MCF 10A (cell line): ENCODE measurements at regions not wholly inside any gene's neighbourhood (a gene's known extent, or its start where the extent isn't known, plus 50 kb on each side); places are given as distances from the start of the nearest gene placed in this dataset.
A peak's percentile ranks its signal among the peaks of the same experiment; 100 is the strongest.

Experiments
- BruUV-seq: library from RNA; stranded (reverse); fragments of 400-500 nt; replicated peaks from 2 replicates; lab custom pipeline; 2021; lab: Mats Ljungman, UMichigan
- CTCF ChIA-PET: fragments of 300-600 bp; sonication (Branson Sonifier 250); formaldehyde crosslinking; extraction: SDS; loops from one replicate; lab custom pipeline; 2021; ENCODE audit warnings: antibody characterized with exemption, inconsistent platforms; lab: Yijun Ruan, JAX
- POLR2A ChIA-PET: fragments of 300-600, 350-650 bp; sonication (Branson Sonifier 250); formaldehyde crosslinking; extraction: SDS; loops from one replicate; lab custom pipeline; 2020; ENCODE audit warnings: antibody characterized with exemption, inconsistent platforms; lab: Yijun Ruan, JAX
- DNase-seq: peaks from one replicate; pipeline ENCODE4 v3.0.0-alpha.2; 2018; ENCODE audit not compliant: unreplicated experiment
- H3K27ac Mint-ChIP-seq: one replicate; pipeline ENCODE4 v1.8.0; 2022; ENCODE audit warnings: mild to moderate bottlenecking, low read depth, mixed read lengths; ENCODE audit not compliant: unreplicated experiment
- H3K27me3 Mint-ChIP-seq: one replicate; pipeline ENCODE4 v1.8.0; 2022; ENCODE audit warnings: mixed read lengths; ENCODE audit not compliant: insufficient read depth, unreplicated experiment
- H3K36me3 Mint-ChIP-seq: one replicate; pipeline ENCODE4 v1.8.0; 2022; ENCODE audit warnings: mild to moderate bottlenecking, moderate library complexity, mixed read lengths; ENCODE audit not compliant: insufficient read depth, unreplicated experiment
- H3K4me1 Mint-ChIP-seq: one replicate; pipeline ENCODE4 v1.8.0; 2022; ENCODE audit warnings: mixed read lengths; ENCODE audit not compliant: insufficient read depth, unreplicated experiment
- H3K4me3 Mint-ChIP-seq: one replicate; pipeline ENCODE4 v1.8.0; 2022; ENCODE audit warnings: mild to moderate bottlenecking, moderate library complexity, mixed read lengths; ENCODE audit not compliant: unreplicated experiment
- H3K9me3 Mint-ChIP-seq: one replicate; pipeline ENCODE4 v1.8.0; 2022; ENCODE audit warnings: mixed read lengths; ENCODE audit not compliant: unreplicated experiment
- intact Hi-C: fragments of 100-400 bp; cut with micrococcal nuclease; formaldehyde crosslinking; loops from 2 replicates; pipeline ENCODE4 v1.14.1; 2022
- TF ChIP-seq, protein P1 (sequence below): fragments of 200-600 bp; IDR thresholded peaks from one replicate; pipeline ENCODE4 v1.8.0; 2022; ENCODE audit warnings: antibody characterized with exemption, mild to moderate bottlenecking; ENCODE audit not compliant: unreplicated experiment

DNA sequence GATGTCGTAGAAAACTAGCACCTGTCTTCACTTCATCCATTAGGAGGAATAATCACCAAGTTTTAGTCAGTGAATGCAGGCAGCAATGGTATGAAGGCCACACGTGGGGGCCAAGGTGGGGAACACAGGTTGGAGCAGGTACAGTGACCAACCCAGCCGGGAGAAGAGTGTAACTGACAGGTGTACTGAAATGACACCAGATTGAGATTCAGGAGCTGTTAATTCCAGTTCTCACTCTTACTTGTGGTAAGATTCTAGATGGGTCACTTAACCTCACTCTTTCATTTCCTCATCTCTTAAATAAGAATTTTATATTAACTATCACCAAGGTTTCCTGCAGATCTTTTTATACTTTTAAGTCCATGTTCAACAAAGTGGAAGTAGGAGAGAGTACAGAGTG, 206.2 kb upstream of the PTBP2 start:
- TF ChIP-seq, protein P1, sequence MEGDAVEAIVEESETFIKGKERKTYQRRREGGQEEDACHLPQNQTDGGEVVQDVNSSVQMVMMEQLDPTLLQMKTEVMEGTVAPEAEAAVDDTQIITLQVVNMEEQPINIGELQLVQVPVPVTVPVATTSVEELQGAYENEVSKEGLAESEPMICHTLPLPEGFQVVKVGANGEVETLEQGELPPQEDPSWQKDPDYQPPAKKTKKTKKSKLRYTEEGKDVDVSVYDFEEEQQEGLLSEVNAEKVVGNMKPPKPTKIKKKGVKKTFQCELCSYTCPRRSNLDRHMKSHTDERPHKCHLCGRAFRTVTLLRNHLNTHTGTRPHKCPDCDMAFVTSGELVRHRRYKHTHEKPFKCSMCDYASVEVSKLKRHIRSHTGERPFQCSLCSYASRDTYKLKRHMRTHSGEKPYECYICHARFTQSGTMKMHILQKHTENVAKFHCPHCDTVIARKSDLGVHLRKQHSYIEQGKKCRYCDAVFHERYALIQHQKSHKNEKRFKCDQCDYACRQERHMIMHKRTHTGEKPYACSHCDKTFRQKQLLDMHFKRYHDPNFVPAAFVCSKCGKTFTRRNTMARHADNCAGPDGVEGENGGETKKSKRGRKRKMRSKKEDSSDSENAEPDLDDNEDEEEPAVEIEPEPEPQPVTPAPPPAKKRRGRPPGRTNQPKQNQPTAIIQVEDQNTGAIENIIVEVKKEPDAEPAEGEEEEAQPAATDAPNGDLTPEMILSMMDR, result no peak
- CTCF ChIA-PET, result interaction anchor here (0.6 kb wide), 1 partner anchor 203 kb away, joined by 3 read pairs; no protein-coding TSS in a partner anchor
- intact Hi-C loops, result no loop called here
- Mint-ChIP-seq H3K36me3 (no peaks in the 10 kb centered on the region), H3K27ac (no peak overlapping the region), H3K9me3 (no peaks in the 10 kb centered on the region), H3K4me1 (peaks cover 3% of the 10 kb centered on the region), H3K4me3 (no peak overlapping the region), H3K27me3 (no peaks in the 10 kb centered on the region)
- no peak for DNase-seq
- BruUV-seq, result no TSS peak
- POLR2A ChIA-PET, result no interaction called here

DNA sequence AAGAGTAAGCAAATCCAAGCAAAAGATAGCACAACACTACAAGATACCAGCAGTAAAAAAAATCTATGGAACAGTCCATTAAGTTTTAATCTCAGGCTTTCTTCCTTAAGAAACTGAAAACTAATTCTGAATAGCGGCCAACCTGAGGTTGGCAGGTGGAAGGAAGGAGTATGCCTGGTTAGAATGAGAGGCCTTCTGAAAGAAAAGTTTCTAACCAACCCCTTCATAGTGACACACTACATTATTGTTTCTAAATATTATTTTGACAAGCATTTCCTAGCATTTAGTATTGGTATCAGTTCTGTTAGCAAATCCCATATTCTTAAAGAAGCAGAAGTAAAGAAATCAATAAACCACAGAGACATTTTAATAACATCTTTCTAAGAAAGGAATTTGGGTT, 205.7 kb upstream of the PTBP2 start:
- DNase-seq, result no peak
- H3K9me3 Mint-ChIP-seq, result no peaks in the 10 kb centered on the region
- no peaks in the 10 kb centered on the region for H3K27me3 Mint-ChIP-seq
- ChIA-PET POLR2A (no interaction called here), CTCF (no interaction called here)
- TF ChIP-seq, protein P1, result no peak
- BruUV-seq, result no TSS peak
- no peak overlapping the region for H3K4me3 Mint-ChIP-seq
- peaks cover 5% of the 10 kb centered on the region for H3K4me1 Mint-ChIP-seq
- H3K36me3 Mint-ChIP-seq, result no peaks in the 10 kb centered on the region
- intact Hi-C loops, result no loop called here
- no peak overlapping the region for H3K27ac Mint-ChIP-seq

DNA sequence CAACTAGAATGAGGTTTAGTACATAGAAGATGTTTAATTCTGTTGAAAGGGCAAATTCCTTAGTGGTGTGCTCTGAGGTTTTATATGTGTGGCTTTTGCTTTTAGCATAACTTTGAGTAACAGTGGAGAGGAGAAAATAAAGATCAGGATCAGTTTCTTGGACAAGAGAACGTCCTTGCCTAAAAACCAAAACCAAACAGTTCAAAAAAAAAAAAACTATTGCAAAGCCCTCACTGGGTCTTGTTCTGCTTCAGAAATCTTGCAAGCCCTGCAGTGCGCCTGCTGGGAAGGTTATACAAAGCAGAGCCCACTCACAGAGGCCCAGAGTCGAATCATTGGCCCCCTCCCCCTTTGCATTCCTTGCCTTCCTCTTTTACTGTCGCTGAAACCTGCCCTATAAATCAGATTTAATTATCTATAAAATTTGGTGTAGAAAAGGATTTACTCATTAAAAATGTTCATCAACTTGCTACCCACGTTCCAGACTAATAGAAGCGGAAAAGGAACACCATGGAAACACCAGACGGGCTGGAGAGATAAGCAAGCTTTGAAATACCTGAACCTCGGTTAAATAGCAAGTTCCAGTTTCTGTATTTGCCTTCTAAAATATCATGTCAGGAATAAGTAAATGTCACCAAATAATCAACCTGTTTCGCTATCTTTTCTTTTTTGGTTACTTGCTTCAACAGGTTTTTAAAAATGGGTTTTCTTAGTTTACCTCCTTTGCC, 201.6 kb upstream of the PTBP2 start:
- H3K27me3 Mint-ChIP-seq, result no peaks in the 10 kb centered on the region
- TF ChIP-seq, protein P1, result no peak
- no peak for DNase-seq
- H3K27ac Mint-ChIP-seq, result peak overlapping the region; percentile 3
- ChIA-PET POLR2A (no interaction called here), CTCF (no interaction called here)
- BruUV-seq, result no TSS peak
- no peak overlapping the region for H3K4me3 Mint-ChIP-seq
- H3K36me3 Mint-ChIP-seq, result no peaks in the 10 kb centered on the region
- peaks cover 11% of the 10 kb centered on the region for H3K4me1 Mint-ChIP-seq
- intact Hi-C loops, result no loop called here
- H3K9me3 Mint-ChIP-seq, result no peaks in the 10 kb centered on the region

DNA sequence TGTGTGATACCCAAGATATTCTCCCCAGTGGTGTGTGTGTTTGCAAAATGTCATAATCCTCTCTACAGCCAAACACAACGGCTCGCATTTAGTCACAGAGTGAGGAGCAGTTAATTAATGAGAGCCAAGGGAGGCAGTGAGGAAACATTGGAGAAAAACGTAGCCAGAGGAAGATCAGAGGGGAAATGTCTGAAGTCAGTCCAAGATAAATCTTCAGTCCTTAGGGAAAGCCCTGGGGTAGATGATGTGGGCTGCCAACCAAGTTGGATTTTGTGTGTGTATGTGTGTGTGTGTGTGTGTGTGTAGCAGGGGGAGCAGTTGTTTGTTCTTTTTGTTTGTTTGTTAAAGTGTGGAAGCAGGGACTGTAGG, 201.0 kb upstream of the PTBP2 start:
- TF ChIP-seq, protein P1, result no peak
- peak; percentile 27 for DNase-seq
- intact Hi-C loops, result no loop called here
- POLR2A ChIA-PET, result no interaction called here
- Mint-ChIP-seq H3K9me3 (no peaks in the 10 kb centered on the region), H3K36me3 (no peaks in the 10 kb centered on the region), H3K27me3 (no peaks in the 10 kb centered on the region), H3K4me1 (peaks cover 11% of the 10 kb centered on the region), H3K4me3 (no peak overlapping the region), H3K27ac (peak overlapping the region; percentile 3)
- no TSS peak for BruUV-seq
- CTCF ChIA-PET, result no interaction called here
